AG08396 (cell line): ENCODE measurements at regions not wholly inside any gene's neighbourhood (a gene's known extent, or its start where the extent isn't known, plus 50 kb on each side); places are given as distances from the start of the nearest gene placed in this dataset.

Experiments used
- DNase-seq: peaks from one replicate; pipeline ENCODE4 v3.0.0; 2012; ENCODE audit warnings: low spot score, mixed read lengths

DNA sequence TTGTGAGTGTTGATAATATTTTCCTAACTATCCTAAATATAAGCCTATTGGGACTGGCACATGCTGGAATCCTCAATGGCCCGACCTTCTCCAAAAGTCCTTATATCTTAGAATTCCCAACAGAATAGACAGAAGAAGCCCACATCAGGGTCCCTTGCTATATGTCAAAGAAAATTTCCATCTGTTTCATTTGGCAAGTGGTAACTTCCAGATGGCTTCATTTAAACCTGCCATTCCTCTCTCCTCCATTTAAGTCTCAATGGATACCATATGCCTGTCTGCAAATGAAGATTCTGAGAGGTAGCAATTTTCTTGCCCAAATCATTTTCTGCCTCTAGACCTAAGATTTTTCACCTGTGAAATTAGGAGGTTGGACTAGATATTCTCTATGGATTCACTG is 73.1 kb upstream of the KCNA4 start:
- no peak for DNase-seq

DNA sequence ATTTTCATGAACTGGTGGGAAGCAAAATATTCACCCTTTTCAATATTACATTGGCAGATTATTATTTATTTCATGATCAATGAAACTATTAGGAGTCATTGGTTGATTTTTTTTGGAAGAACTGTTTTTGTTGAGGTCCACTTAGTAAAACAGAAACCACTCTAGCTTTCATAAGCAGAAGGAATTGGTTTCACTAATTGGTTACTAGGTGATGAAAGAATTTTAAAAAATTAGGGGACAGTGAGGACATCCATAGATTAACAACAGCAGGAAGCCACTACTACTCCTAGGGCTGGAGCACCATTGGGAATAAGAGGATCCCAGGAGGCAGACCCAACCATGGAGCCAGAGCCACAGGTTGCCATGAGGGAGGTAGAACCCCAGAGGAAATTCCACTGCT is 74.4 kb upstream of the KCNA4 start:
- DNase-seq, result no peak

DNA sequence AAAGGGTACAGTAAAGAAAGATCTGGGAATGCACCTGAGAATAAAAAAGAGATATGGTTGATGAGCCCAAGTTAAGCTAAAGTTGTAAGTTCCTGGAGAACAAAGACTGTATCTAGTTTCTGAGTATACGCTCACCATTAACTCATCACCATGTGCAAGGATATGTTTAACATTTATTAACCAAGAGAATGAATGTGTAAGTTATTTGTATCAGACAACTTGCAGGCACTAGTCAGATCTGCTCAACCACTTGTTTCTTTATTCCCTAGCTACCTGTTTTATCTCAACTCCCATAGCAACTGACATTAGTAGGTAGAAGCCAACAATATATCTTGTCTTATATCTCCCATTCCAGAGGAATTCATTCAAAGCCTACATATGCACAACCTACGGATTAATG is 74.9 kb upstream of the KCNA4 start:
- DNase-seq, result no peak

DNA sequence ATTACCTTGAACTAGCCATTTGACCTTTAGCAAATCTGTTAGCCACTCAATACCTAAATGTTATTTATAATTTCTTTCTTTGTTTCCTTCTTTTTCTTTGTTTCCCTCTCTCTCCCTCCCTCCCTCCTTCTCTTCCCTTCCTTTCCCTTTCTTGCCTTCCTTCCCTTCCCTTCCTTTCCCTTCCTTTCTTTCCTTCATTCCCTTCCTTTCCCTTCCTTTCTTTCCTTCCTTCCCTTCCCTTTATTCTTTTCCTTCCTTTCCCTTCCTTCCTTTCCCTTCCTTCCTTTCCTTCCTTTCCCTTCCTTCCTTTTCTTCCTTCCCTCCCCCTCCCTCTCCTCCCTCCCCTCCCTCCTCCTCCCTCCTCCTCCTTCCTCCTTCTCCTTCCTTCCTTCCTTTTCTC is 75.7 kb upstream of the KCNA4 start:
- DNase-seq, result no peak

DNA sequence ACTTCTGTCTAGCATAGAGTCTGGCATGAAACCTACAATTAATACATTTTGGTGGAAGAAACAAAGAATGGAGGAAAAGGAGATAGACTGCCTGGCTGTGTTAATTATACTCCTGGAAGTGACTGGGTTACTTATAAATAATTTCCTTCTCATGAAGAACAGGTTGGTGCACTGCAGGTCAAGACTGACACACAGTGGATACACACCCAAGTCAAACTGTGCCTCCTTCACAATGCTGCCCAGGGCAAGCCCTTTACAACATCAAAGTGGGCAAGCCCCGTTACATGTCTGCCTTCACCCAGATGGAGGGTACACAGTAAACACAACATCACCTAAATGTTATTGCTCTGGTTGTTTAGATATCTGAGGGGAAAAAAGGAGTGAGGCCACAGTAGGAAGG is 83.7 kb upstream of the KCNA4 start:
- DNase-seq, result no peak

DNA sequence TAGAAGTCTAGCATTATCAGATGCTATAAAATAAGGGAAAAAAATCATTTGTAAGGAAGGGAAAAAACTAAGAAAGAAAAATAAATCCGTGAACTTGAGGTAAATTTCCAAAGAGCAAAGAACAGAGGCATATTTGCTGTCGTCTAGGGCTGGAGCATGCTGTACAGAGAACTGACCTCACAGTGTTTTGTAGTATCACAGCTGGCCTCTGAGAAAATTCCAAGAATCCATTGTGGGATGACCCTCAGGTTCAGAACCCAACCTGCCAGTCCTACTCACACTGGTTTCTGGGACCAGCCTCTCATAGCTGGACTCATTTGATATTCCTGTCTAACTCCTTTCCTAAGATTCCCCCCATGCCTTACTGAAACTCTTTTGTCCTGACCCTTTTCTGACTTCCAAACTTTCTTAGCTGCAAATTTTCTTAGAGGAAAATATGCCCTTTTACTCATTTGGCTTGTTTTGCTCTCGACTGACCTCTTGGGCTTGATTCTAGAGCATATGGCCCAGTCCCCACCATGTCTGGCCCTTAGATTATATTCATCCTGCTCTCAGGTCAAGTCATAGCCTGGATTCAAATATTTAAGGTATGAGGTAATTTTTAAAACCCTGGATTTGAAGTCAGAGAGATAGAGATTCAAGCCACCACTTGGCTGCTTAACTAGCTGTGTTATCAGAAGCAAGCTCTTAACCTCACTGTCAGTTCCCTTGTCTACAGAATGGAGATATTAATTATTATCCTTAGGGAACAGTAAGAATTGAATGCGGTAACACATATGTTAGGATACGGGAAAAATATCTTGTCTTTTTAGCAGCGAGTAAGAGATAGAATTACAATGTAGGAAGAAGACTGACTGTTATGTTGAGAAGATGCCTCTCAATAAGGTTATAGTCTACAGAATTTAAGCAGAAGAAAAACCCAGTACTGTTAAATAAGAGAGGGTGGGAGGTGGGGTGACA is 89.7 kb upstream of the KCNA4 start:
- no peak for DNase-seq

DNA sequence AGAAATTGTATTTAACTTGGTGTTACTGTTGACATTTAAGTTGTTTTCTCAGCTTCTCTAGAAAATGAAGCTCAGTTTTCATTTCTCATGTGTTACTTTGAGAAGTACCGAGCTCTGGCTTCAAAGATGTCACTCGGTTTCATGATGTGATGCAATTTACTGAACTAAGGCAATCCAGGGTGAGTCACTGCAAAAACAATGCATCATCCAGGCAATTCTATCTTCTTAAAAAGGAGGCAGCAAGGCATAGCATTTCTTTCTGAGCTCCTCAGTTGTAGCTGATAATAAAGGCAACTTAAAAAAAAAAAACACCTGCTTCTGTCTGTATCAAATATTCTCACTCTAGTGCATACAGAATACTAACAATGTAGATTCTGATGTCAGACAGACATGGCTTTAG is 91.1 kb upstream of the KCNA4 start:
- no peak for DNase-seq

DNA sequence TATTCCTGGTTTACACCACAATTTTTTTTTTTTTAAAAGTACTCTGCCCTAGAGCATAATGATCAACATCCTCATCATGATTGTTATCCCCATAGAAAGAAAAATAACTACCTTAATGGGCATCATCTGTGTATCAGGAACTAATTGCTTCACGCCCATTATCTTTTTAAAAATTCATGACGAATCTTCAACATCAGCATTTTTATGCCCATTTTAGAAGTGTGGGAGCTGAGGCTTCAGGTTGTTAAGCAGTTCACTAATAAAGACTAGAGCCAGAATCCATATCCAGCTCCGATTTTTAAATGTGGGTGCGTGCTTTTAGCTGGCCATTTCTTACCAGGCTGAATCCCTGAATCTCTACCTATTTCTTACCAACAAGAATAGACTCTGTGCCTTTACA is 92.9 kb upstream of the KCNA4 start:
- no peak for DNase-seq

DNA sequence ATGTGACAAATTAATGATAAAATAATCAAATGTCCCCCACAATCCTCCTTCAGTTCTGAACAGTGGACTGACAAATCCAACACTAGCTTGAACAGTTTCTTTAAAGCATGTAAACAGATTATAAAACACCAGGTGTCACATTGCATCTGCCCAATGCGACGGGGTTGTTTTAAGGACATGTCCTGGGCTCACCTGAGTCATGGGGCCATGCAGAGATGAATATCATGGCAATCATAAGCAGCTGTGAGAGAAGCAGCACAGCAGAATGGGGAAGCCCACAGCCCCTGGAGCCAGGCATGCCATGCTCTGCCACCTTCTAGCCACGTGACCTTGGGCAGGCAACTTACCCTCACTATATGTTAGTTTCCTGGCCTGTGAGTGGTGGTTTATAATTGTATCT is 93.9 kb upstream of the KCNA4 start:
- no peak for DNase-seq

DNA sequence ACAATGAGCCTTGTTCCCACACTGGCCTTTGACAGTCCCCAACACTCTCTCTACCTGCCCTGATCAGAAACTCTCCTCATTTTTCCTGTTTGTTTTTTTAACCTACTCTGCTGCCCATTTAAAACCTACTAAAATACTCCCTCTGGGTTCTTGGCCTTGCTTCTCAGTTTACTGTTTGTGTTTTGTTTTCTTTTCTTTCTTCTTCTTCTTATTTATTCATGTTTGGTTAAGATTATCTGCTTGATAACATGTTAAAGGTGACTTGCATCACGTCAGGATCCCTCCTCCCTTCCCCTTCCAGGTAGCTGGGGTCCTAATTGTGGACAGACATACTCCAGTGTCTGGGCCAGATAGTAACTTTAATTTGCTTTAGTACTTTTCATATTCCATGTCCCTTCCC is 95.0 kb upstream of the KCNA4 start:
- no peak for DNase-seq

DNA sequence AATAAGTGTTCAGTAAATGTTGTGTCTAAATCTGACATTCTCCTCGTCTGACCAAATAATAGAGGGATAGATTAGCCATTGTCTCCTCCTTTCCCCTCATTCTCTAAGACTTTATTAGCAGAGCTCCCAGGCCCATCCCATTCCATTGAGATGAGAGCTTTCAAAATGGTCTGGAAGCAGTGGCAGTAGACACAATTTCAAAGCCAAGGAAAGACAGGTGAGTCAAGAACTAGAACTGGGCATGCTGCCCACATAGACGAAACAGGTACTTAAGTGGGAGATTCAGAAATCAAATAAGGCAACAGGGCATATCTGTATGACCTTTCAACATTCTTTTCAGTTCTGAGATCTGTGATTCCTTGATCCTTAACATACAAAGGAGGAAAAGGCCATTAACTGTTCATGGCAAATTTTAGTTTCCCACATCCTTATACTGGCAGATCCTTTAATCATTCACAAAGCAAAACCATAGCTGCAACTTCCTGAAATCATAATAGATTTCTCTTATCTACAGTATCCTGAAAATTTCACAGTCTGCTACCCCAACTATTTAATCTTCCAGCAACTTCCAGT is 96.6 kb upstream of the KCNA4 start:
- DNase-seq, result no peak

DNA sequence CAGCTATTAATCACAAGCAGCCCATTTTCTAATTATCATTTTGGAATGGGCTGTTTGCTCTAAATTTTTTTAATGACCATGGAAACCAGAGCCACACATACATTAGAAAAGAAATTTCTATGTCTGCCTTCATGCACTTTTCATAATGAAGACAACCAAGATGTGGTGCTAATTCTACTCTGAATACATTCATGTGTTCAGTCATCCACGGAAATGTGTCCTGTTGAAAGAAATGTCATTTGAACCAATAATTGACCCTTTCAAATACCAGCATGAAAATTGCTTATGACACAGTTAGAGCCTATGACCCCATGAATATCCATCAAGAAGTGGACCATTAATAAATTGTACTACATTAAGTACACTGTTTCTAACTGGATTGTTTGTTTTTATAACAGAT is 99.7 kb upstream of the KCNA4 start:
- DNase-seq, result no peak

DNA sequence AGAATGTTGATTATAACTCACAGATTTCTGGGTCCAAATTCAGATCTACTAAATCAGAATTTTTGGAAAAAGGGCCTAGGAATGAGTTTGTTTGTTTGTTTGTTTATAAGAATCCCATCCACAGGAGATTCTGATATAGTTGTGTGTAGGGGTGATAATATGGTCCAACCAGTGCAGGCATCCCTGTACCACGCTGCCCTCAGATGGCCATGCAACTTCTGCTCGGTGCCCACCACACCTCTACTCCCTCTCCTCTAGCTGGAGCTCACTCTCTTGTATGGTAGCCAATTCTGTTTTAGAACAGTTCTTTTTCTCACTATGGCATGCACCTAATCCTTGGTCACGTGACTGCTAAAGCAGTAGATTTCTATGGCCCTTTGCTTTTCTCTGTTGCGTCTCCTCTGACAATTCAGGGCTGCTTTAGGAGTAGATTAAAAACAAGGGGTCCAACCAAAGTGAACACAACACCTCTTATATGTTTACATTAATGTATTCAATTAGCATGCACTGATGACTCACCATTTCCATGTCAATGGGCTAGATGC is 103.3 kb upstream of the KCNA4 start:
- no peak for DNase-seq

DNA sequence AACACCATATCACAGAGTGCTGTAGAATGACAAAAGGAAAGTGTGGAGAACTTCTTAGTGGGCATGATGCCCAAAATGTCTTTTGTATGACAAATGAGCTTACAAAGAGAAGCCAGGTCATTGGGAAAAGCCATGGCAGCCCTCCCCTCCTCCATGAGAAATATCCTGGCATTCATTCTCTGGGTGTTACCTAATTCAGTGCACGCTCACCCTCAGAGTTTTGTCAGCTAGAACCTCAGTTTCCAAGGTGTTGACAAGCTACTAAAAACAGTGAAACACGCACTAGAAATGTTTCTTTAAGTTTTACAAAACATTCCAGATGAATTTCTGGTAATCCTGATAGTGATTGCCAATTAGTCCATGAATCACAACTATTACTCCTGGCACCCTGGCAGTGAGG is 105.4 kb upstream of the FSHB start:
- no peak for DNase-seq

DNA sequence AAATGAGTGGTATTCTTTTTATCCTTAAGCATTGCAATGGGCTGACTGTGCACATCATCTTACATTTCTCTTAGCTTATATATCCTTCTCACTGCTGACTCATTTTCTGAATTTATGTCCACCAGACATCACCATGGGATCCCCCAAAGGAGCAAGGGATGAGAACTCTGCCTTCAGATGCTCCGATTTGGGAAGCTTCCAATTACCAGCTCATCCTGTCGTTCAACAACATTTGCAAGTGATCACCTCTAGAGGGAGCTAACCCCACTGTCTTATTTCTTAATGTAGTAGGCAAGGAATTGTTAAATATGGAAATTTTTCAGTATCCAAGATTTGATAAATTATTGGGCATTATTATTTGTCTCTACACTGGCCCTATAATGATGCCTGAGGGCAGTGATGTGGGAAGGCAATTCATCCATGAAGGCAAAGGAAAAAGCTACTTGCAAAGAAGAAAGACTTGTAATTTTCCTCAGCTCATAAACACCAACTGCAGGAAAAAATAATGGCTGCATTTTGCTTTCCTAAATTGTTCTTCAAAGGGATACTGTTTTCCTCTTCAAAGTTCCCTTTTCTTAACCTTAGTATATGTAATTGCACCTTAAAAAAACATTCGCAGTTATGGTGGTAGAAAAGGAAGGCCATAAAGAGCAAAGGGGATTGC is 102.4 kb upstream of the FSHB start:
- peak; percentile 6 for DNase-seq

DNA sequence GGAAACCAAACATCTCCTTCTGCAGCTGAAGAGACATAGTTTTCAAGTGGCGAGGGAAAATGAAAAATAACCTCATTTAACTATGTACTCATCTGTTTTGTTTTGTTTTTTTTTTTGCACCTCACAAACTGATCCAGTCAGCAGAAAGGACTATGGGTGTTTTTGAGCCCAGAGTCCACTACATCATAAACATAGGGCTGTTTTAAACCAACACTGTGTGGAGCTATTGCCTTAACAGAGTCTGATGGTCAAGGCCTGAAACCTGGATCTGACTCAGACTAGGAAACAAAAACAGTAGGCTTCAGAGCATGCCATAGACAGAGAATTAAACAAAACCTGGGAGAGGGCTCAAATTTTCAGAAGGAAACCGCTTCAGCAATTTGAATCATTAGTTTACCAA is 99.3 kb upstream of the FSHB start:
- no peak for DNase-seq

DNA sequence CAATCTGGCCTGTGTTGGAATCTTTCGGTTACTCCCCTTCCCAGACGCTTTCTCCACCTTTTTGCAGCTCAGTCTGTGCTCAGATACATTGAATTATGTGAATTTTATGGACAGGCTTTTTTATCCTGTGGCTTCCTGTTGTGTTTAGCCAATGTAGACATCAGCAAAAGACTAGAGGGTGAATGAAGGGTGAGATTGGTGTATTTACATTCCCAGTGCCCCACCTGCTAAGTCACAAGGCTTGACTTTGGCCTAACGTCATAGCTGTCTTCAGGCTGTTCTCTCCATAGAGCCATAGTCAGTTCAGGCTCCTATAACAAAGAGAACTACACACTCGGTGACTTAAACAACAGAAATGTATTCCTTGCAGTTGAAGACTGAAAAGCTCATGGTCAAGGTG is 97.5 kb upstream of the FSHB start:
- no peak for DNase-seq

DNA sequence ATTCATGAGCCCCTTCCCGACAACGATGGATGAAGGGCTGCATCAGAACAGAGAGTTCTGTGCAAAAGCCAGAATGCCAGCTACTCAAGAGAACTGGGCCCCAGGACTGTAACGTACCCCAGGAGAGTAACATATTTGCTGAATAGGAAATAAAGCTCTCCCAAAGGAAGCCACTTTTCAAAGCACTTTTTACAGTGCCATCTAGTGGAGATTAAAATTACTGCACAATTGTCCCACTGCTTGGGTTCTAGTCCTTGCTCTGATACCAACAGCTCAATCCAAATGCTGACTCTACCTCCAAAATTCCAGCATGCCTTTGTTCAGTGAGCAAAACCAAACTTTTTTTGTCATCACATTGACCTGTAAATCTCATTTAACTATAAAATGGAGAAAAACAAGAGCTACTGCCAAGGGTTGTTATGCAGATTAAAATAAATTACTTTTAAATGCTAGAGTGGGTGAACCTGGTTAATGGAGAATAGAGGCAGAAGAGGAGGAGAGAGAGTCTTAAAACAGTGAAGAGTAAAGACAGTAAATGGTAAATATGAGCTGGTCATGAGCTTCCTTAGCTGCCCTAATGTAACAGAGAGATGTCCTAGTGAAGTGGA is 87.6 kb upstream of the FSHB start:
- DNase-seq, result peak; percentile 18

DNA sequence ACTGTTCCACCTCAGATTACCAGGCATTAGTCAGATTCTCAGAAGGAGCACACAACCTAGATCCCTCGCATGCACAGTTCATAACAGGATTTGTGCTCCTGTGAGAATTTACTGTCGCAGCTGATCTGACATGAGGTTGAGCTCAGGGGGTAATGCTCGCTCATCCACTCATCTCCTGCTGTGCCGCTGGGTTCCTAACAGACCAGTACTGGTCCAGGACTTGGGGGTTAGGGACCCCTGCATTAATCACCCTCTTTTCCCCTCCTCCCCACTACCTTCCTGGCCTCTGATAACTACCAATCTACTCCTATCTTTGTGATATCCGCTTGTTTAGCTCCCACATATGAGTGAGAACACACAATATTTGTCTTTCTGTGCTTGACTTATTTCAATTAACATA is 83.5 kb upstream of the FSHB start:
- DNase-seq, result no peak

DNA sequence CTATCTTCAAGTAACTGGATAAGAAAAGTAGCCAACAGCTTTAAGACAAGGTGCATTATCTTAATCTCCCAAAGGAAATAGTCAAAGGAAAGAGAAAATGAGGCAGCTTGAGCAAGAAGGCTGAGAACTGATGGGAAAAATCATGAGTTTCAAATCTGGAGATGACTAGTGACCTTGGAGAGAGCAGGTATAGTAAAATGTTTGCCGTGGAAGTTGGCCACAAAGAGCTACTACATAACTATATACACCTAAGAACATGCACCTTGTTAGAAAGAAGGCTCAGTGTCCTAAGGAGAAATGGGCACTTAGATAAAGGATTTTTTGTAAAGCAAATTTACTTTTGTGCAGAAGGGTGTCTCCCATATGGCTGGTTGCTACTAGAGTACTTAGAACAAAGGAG is 80.8 kb upstream of the FSHB start:
- DNase-seq, result no peak

DNA sequence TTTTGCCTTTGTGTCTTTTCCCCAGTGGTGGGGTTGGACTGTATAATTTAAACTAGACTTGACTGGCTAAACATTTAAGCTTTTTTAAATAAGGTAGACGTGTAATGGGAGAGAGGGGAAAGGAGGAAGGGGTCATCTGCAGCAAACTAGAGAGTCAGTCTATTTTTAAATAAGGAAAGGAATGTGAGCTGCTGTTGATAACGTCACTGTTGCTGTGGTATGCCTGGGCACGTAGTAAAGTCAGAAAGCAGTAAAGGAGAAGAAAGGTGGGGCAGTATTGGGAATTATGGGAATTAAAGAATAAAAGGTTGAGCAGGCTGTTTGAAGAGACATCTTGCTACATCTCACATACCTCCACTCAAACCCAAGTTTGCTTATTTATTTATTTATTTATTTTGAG is 80.4 kb upstream of the FSHB start:
- no peak for DNase-seq

DNA sequence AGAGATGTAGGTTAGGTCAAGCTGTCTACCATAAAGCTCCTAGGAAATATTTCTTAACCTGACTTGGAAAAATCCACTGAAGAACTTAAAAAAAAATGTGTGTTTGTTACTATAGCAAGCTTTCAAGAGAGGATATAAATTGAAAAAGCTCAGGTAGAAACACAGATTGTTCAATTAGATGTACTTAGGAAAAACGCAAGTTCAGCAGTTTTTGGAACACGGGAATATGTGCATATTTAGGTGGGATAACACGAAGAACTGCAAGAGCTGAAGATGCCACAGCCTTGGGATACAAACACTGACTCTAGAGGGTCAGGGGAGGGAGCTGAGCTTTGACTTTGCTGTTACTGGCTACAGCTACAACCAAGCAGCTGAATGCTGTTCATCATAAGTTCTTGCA is 77.8 kb upstream of the FSHB start:
- no peak for DNase-seq

DNA sequence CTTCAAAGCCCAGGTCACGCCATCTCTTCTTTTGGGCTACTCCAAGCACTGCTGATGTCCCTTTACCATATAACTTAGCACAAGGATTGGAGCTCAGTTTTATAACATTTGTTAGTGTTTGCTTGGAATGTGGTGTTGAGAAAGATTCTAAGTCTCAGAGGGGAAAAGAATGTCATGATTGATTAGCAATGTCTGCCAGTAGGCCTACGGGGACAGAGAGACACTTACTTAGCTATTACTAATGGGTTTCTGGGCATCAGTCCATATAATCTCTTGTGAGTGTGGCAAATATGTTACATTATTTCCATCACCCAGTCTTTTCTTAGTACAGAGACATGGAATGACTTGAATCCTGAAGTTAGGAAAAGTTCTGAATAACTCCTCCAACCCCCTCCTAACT is 75.4 kb upstream of the FSHB start:
- no peak for DNase-seq
